GM18907 (cell line): ENCODE measurements at regions not wholly inside any gene's neighbourhood (a gene's known extent, or its start where the extent isn't known, plus 50 kb on each side); places are given as distances from the start of the nearest gene placed in this dataset.
"Not testable (repeated sequence)": the region's sequence is repeated elsewhere in the genome, so short reads cannot be mapped to it uniquely, and the experiment has no call there.

Source experiments
- ATAC-seq: cut with Tn5 transposase; IDR thresholded peaks from one replicate; pipeline ENCODE4 v1.9.1; 2021; ENCODE audit warnings: mild to moderate bottlenecking, moderate library complexity; ENCODE audit not compliant: unreplicated experiment

DNA sequence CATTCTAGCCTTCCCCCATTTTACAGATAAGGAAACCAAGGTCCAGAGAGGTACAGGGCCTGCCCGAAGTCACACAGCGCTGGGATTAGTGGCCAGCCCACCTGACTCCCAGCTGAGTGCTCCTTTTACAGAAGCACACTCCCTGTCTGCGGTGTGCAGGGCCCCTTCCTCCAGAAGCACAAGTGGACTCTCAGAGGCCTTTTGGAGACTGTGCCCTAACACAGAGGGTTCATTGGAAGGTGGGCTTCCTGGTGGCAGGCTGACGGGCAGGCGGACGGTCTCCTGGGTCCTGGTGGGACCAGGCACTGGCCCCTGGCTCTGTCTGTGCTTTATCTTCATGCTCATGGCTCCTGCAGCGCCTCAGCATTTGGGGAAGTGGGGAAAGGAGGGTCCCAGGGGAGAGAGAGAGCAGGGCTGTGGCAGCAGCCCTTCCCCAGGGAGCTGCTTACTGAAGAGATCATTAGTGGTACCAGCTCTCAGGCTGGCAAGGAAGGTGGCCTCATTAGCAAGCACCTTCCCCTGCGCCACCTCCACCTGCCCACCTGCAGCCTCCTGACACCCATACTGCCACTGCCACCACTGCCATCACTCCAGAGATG is 83.1 kb upstream of the GOLGA6L4 start:
- ATAC-seq, result not testable (repeated sequence)

GRCh38 chr15:84153655-84154140 is 81.9 kb upstream of the GOLGA6L4 start:
- not testable (repeated sequence) for ATAC-seq

DNA sequence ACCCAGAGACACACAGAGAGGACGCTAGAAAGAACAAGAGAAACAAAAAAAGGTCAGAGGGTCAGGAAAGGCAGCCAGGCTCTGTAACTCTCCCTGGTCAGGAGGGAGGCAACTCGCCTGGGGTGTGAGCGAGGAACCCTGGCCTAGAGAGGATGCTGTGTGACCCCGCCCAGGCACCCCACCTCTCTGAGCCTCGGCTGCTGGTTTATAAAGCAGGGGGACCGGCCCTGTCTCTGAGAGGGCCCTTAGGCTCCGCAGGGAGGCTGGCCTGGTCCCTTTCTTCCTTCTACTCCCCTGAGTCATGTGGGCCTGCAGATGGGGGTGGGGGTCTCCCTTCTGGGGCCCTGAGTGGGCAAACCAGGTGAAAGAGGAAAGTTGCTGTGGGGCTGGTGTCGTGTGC is 81.3 kb upstream of the GOLGA6L4 start:
- not testable (repeated sequence) for ATAC-seq

DNA sequence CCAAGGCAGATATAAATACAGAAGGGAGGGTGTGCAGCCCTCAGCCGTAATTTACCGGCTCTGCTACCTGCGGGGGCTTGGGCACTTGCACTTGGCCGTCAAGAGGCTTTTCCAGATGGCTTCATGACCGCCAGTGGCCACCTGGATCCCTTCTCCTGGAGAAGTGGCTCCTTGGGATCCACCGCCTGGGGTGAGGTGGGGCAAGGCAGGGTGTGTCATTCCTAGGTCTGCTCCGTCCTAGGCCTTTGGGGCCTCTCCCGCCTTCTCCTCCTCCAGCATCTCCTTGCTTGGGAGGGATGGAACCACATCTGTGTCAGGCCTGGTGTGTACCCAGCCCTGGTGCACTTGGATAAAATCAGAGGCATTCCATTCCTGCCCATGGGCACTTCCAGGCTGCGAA is 80.8 kb upstream of the GOLGA6L4 start:
- not testable (repeated sequence) for ATAC-seq

DNA sequence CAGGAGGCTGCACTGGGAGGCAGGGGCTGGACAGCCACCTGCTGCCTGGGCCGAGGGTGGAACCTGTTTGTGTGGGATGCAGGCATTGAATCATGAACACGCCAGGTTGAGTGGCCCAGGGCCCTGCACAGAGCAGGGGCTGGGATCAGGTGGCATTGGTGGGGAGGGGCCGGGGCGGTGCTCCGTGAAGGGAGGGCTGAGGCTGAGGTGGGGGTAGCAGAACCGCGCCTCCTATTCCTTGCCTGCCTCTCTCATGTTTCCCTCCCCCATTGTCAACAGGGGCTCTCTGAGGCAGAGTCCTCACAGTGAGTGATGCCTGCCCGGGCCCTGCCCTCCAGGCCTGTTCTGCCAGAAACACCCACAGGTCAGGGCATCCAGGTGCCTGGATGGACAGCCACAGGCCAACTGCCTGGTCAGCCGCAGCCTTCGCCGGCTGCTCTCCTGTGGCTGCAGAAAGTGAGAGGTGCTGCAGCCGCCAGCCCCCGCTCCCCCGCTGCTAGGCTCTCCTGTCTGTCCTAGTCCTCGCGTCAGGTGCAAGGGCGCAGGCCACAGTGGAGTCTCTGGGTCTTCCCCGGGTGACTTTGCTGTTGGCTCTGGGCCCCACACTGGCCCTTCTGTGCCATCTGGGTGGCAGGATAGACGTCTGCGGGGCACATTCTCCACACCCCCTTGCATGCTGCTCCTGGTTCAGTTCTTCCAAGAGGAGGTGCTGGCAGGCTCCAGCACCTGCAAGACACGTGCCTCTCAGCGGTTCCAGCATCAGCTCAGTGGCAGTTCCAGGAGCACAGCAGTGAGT is 79.6 kb upstream of the GOLGA6L4 start:
- not testable (repeated sequence) for ATAC-seq

GRCh38 chr15:84156588-84156840 is 79.1 kb upstream of the GOLGA6L4 start:
- ATAC-seq, result not testable (repeated sequence)

DNA sequence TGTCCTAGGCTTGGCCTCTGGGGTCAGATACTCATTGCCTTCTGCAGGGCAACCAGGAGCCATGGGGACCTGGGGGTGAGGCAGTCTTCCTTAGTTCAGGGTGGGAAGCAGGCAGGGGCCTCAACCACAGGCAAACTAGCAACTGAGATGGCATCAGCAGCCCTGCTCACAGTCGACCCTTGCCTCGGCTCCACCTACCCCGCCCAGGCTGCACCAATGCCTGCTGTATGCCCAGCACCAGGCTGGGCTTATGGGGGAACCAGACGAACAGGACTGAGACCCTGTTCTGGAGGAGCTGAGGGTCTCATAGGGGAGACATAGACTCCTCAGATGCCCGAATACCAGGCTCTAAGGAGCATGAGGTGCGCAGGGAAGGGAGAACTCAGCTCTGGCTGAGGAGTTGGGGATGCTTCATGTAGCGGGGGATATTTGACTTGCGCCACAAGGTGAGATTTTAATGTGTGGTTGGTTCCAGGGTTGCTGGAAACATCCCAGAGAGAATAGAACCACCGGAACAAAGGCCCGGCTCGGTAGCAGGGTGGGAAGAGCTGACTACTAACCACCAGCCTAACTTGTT is 78.4 kb upstream of the GOLGA6L4 start:
- not testable (repeated sequence) for ATAC-seq

DNA sequence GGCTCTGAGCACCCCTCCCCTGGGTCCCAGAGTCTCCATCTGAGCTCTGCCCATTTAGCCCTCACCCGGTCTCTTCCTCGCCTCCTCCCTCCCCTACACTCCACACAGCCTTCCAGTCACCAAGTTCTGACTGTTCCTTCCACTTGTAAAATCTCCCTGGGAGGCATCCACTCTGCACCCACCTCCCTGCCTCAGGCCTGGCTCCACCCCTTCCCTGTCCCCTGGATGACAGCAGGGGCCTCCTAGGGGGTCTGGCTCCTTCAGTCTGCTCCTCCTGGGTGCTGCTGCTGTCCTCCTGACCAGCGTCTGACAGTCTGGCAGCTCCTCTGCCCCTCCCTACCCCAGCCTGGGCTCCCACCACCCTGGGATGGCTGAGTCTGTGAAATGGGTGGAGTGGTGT is 77.7 kb upstream of the GOLGA6L4 start:
- not testable (repeated sequence) for ATAC-seq

- ATAC-seq, result not testable (repeated sequence)
These were observed 76.0 kb upstream of the GOLGA6L4 start for GRCh38 chr15:84159346-84160269.

GRCh38 chr15:84164423-84165292 is 70.9 kb upstream of the GOLGA6L4 start:
- ATAC-seq, result not testable (repeated sequence)

- ATAC-seq, result not testable (repeated sequence)
These were observed 65.5 kb upstream of the GOLGA6L4 start for GRCh38 chr15:84170029-84170428.

DNA sequence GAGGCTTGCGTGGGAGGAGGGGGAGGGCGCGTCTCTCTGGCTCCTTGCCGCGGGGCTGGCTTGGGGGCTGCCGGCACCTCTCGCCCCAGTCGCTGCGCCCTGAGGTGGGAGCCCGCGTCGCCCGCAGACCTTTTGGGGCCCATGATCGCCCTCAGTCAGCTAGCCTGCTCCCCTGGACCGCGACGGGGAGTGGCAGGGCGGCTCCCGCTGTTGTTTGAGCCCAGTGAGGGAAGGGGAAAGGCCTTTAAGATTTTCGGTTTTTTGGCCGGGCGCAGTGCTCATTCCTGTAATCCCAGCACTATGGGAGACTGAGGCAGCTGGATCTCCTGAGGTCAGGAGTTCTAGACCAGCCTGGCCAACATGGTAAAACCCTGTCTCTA is 62.4 kb upstream of the GOLGA6L4 start:
- ATAC-seq, result not testable (repeated sequence)
